ENCODE measurements at regions not wholly inside any gene's neighbourhood (a gene's known extent, or its start where the extent isn't known, plus 50 kb on each side); places are given as distances from the start of the nearest gene placed in this dataset.
"Not testable (repeated sequence)": the region's sequence is repeated elsewhere in the genome, so short reads cannot be mapped to it uniquely, and the experiment has no call there.

GRCh38 chr12:97877404-97877803 lies 414.8 kb downstream of the RMST start:
- no peak for ATAC-seq
- no peak for DNase-seq
- TF ChIP-seq CTCF (IDR thresholded peaks at IDR 0.05), result no peak
- H3K4me3 ChIP-seq (ENCODE audit: low read length), result no peak overlapping the region
- Mint-ChIP-seq H3K4me3 (no peak overlapping the region), H3K27me3 (ENCODE audit: low read depth in 2 of 2) (no peaks in the 10 kb centered on the region), H3K4me1 (no peaks in the 10 kb centered on the region), H3K36me3 (no peaks in the 10 kb centered on the region), H3K27ac (no peak overlapping the region), H3K9me3 (peaks cover 6 to 7% of the 10 kb centered on the region in 2 donors)
- no peaks in the 10 kb centered on the region for H3K4me1 ChIP-seq (ENCODE audit: control insufficient read depth, insufficient read depth, low read length)
- H3K27ac ChIP-seq (ENCODE audit: low read length), result no peak overlapping the region
- intact Hi-C loops (cut with micrococcal nuclease), result no loop called here
- no peaks in the 10 kb centered on the region for H3K36me3 ChIP-seq (ENCODE audit: control insufficient read depth, insufficient read depth, low read length)
- H3K9me3 ChIP-seq (ENCODE audit: control insufficient read depth, insufficient read depth, low read length), result peaks cover 4% of the 10 kb centered on the region
- no peaks in the 10 kb centered on the region for H3K27me3 ChIP-seq (ENCODE audit: control insufficient read depth, insufficient read depth, low read length)

- H3K27ac Mint-ChIP-seq, result no peak overlapping the region
- intact Hi-C loops (cut with micrococcal nuclease), result no loop called here
- TF ChIP-seq CTCF (IDR thresholded peaks at IDR 0.05), result no peak
Observed at GRCh38 chr12:97886511-97887176, 424.0 kb downstream of the RMST start.

GRCh38 chr12:97897881-97898280 lies 435.3 kb downstream of the RMST start:
- H3K27me3 ChIP-seq (ENCODE audit: control insufficient read depth, insufficient read depth, low read length); H3K36me3 ChIP-seq (ENCODE audit: control insufficient read depth, insufficient read depth, low read length); intact Hi-C loops (cut with micrococcal nuclease); H3K9me3 ChIP-seq (ENCODE audit: control insufficient read depth, insufficient read depth, low read length); H3K36me3 Mint-ChIP-seq; ATAC-seq; DNase-seq; H3K4me1 ChIP-seq (ENCODE audit: control insufficient read depth, insufficient read depth, low read length); H3K27ac Mint-ChIP-seq; H3K9me3 Mint-ChIP-seq; H3K27me3 Mint-ChIP-seq (ENCODE audit: low read depth in 2 of 2); H3K4me3 ChIP-seq (ENCODE audit: low read length); H3K27ac ChIP-seq (ENCODE audit: low read length); H3K4me3 Mint-ChIP-seq; H3K4me1 Mint-ChIP-seq: not testable (repeated sequence)
- WGBS (ENCODE audit: insufficient coverage), result 44% methylated on average over 6 of the region's 6 CpGs

More at GRCh38 chr12:97886511-97887176, 424.0 kb downstream of the RMST start:
- Histone ChIP-seq H3K36me3 (ENCODE audit: control insufficient read depth, insufficient read depth, low read length) (no peaks in the 10 kb centered on the region), H3K4me1 (ENCODE audit: control insufficient read depth, insufficient read depth, low read length) (no peaks in the 10 kb centered on the region), H3K9me3 (ENCODE audit: control insufficient read depth, insufficient read depth, low read length) (no peaks in the 10 kb centered on the region), H3K27me3 (ENCODE audit: control insufficient read depth, insufficient read depth, low read length) (no peaks in the 10 kb centered on the region), H3K27ac (ENCODE audit: low read length) (no peak overlapping the region), H3K4me3 (ENCODE audit: low read length) (no peak overlapping the region)
- H3K27me3 Mint-ChIP-seq (ENCODE audit: low read depth in 2 of 2), result no peaks in the 10 kb centered on the region
- H3K4me3 Mint-ChIP-seq, result no peak overlapping the region
- DNase-seq (no peak), ATAC-seq (no peak)
- H3K9me3 Mint-ChIP-seq, result peaks cover 2 to 7% of the 10 kb centered on the region in 2 donors
- H3K4me1 Mint-ChIP-seq, result no peaks in the 10 kb centered on the region
- WGBS (ENCODE audit: insufficient coverage), result 81% methylated on average over 4 of the region's 4 CpGs
- no peaks in the 10 kb centered on the region for H3K36me3 Mint-ChIP-seq

- Mint-ChIP-seq H3K4me3 (no peak overlapping the region), H3K4me1 (no peaks in the 10 kb centered on the region), H3K27ac (no peak overlapping the region), H3K27me3 (ENCODE audit: low read depth in 2 of 2) (no peaks in the 10 kb centered on the region), H3K9me3 (peaks cover 3 to 5% of the 10 kb centered on the region in 2 donors), H3K36me3 (no peaks in the 10 kb centered on the region)
- no peaks in the 10 kb centered on the region for H3K36me3 ChIP-seq (ENCODE audit: control insufficient read depth, insufficient read depth, low read length)
- ATAC-seq (no peak), DNase-seq (no peak)
- no peak overlapping the region for H3K27ac ChIP-seq (ENCODE audit: low read length)
- H3K27me3 ChIP-seq (ENCODE audit: control insufficient read depth, insufficient read depth, low read length), result no peaks in the 10 kb centered on the region
- H3K4me3 ChIP-seq (ENCODE audit: low read length), result no peak overlapping the region
- H3K4me1 ChIP-seq (ENCODE audit: control insufficient read depth, insufficient read depth, low read length), result no peaks in the 10 kb centered on the region
- TF ChIP-seq CTCF (IDR thresholded peaks at IDR 0.05), result no peak
- intact Hi-C loops (cut with micrococcal nuclease), result no loop called here
- no peaks in the 10 kb centered on the region for H3K9me3 ChIP-seq (ENCODE audit: control insufficient read depth, insufficient read depth, low read length)
Observed at GRCh38 chr12:97899529-97899928, 436.9 kb downstream of the RMST start.
